GM23248 (cell line): ENCODE measurements at regions not wholly inside any gene's neighbourhood (a gene's known extent, or its start where the extent isn't known, plus 50 kb on each side); places are given as distances from the start of the nearest gene placed in this dataset.

Source experiments
- DNase-seq: peaks from one replicate; pipeline ENCODE4 v3.0.0-alpha.2; 2015
- H2AFZ ChIP-seq: fragments of 200-600 bp; sonication (generic); 2 replicates; pipeline ENCODE4 v1.6.1; 2016; ENCODE audit warnings: antibody characterized with exemption
- H3F3A ChIP-seq: fragments of 200-600 bp; sonication (generic); 2 replicates; pipeline ENCODE4 v1.6.1; 2016; ENCODE audit warnings: mild to moderate bottlenecking, antibody characterized with exemption, mixed run types; ENCODE audit not compliant: insufficient read depth
- H3K27ac ChIP-seq: fragments of 200-600 bp; sonication (generic); 2 replicates; pipeline ENCODE4 v1.5.1; 2016; ENCODE audit warnings: mild to moderate bottlenecking
- H3K27me3 ChIP-seq: fragments of 200-600 bp; sonication (generic); replicated peaks from 2 replicates; pipeline ENCODE4 v1.6.1; 2016; ENCODE audit warnings: mild to moderate bottlenecking; ENCODE audit not compliant: insufficient read depth
- H3K36me3 ChIP-seq: fragments of 200-600 bp; sonication (generic); 2 replicates; pipeline ENCODE4 v1.6.1; 2016; ENCODE audit warnings: low read depth, mild to moderate bottlenecking
- H3K4me1 ChIP-seq: fragments of 200-600 bp; sonication (generic); 2 replicates; pipeline ENCODE4 v1.6.1; 2016; ENCODE audit warnings: mild to moderate bottlenecking; ENCODE audit not compliant: insufficient read depth
- H3K4me2 ChIP-seq: fragments of 200-600 bp; sonication (generic); one replicate; pipeline ENCODE4 v1.6.1; 2016; ENCODE audit warnings: mild to moderate bottlenecking; ENCODE audit not compliant: unreplicated experiment
- H3K4me3 ChIP-seq: fragments of 200-600 bp; sonication (generic); 2 replicates; pipeline ENCODE4 v1.5.1; 2016; ENCODE audit warnings: mild to moderate bottlenecking
- H3K79me2 ChIP-seq: fragments of 200-600 bp; sonication (generic); 2 replicates; pipeline ENCODE4 v1.6.1; 2016; ENCODE audit warnings: mild to moderate bottlenecking; ENCODE audit not compliant: insufficient read depth
- H3K9ac ChIP-seq: fragments of 200-600 bp; sonication (generic); 2 replicates; pipeline ENCODE4 v1.6.1; 2016; ENCODE audit warnings: mild to moderate bottlenecking
- H3K9me2 ChIP-seq: fragments of 200-600 bp; sonication (generic); 2 replicates; pipeline ENCODE4 v1.6.1; 2016; ENCODE audit warnings: mixed run types, mild to moderate bottlenecking, moderate library complexity; ENCODE audit not compliant: insufficient read depth
- H3K9me3 ChIP-seq: fragments of 200-600 bp; sonication (generic); one replicate; pipeline ENCODE4 v1.6.1; 2017; ENCODE audit warnings: low read depth
- H4K20me1 ChIP-seq: fragments of 200-600 bp; sonication (generic); 2 replicates; pipeline ENCODE4 v1.6.0; 2016; ENCODE audit not compliant: insufficient read depth
- EZH2 ChIP-seq: fragments of 200-600 bp; sonication (generic); IDR thresholded peaks from 2 replicates; pipeline ENCODE4 v1.6.1; 2018; ENCODE audit warnings: antibody characterized with exemption, mild to moderate bottlenecking; ENCODE audit not compliant: insufficient read depth, poor library complexity, severe bottlenecking
- EZH2phosphoT487 ChIP-seq: fragments of 200-600 bp; sonication (generic); IDR thresholded peaks from 2 replicates; pipeline ENCODE4 v1.6.1; 2018; ENCODE audit warnings: antibody characterized with exemption, moderate library complexity, mild to moderate bottlenecking, low read depth; ENCODE audit not compliant: insufficient read depth
- WGBS, 2 experiments: methylation state at CpG; one replicate each; pipeline ENCODE4 v1.1.6; 2015 to 2017; ENCODE audit warnings: low lambda C conversion rate in 2 of 2, low coverage in 1 of 2; ENCODE audit errors: missing lambda C conversion rate in 2 of 2; 5-methylcytosine and 5-hydroxymethylcytosine counted together
- in situ Hi-C: fragments of 300-500 bp; cut with MboI; formaldehyde crosslinking; loops from 2 replicates; pipeline ENCODE4 v1.15.0; 2020

DNA sequence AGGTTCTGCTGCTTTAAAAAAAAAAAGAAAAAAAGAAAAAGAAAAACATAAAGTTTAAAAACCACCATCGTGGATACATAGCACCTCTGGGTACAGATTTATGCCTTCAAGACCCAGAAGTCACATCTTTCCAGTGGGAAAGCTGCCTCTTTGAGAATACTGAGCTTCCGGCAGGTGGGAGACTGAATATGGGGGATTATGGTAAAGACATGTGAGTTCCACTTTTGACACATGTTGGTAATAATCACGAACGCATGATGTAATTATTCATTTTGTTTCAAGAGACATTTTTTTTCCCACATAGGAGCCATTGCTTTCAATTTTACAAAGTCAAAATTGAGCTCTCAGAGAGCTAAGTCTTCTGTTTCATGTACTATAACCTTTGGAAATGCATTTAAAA is 229.7 kb upstream of the CDH5 start:
- Histone ChIP-seq H3K79me2 (no peaks in the 10 kb centered on the region), H3K4me1 (peaks cover 7% of the 10 kb centered on the region), H3K9ac (no peak overlapping the region), H3K4me3 (no peak overlapping the region), H3F3A (peaks cover 6% of the 10 kb centered on the region), H2AFZ (no peak overlapping the region), H3K27me3 (no peaks in the 10 kb centered on the region), H3K9me3 (no peaks in the 10 kb centered on the region), H3K36me3 (no peaks in the 10 kb centered on the region), H3K4me2 (no peak overlapping the region), H3K27ac (no peak overlapping the region), H4K20me1 (no peaks in the 10 kb centered on the region), H3K9me2 (no peaks in the 10 kb centered on the region)
- no peak for DNase-seq
- in situ Hi-C loops, result no loop called here
- 86 to 93% methylated on average over 4 of the region's 4 CpGs for WGBS, 2 experiments
- TF ChIP-seq EZH2phosphoT487 (no peak), EZH2 (no peak)

DNA sequence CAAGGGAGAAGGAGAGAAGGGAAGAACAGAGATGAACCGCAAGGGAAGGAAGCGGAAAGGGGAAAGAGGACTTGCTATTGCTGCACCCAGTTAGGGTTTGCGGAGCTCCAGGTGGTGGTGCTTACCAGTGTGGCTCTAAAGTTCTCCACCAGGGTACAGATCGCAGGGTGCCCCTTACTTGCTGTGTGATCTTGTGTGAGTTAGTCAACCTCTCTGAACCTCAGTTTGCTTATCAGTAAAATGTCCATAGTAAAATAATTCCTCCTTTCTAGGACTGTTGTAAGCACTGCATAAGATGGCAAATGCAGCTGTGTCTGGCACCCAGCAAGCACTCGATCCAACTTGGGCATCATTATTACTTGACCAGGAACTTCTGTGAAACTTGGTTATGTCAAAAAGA is 230.7 kb upstream of the CDH5 start:
- no peaks in the 10 kb centered on the region for H3K27me3 ChIP-seq
- peaks cover 14% of the 10 kb centered on the region for H3F3A ChIP-seq
- no peaks in the 10 kb centered on the region for H3K36me3 ChIP-seq
- H3K79me2 ChIP-seq, result no peaks in the 10 kb centered on the region
- no peak for DNase-seq
- H3K9ac ChIP-seq, result no peak overlapping the region
- H3K4me2 ChIP-seq, result no peak overlapping the region
- no peak overlapping the region for H2AFZ ChIP-seq
- 86 to 93% methylated on average over 5 of the region's 5 CpGs for WGBS, 2 experiments
- no peak for TF ChIP-seq EZH2
- no peak for TF ChIP-seq EZH2phosphoT487
- no peaks in the 10 kb centered on the region for H3K9me2 ChIP-seq
- H3K27ac ChIP-seq, result no peak overlapping the region
- in situ Hi-C loops, result no loop called here
- no peaks in the 10 kb centered on the region for H4K20me1 ChIP-seq
- H3K9me3 ChIP-seq, result no peaks in the 10 kb centered on the region
- peaks cover 17% of the 10 kb centered on the region for H3K4me1 ChIP-seq
- no peak overlapping the region for H3K4me3 ChIP-seq

DNA sequence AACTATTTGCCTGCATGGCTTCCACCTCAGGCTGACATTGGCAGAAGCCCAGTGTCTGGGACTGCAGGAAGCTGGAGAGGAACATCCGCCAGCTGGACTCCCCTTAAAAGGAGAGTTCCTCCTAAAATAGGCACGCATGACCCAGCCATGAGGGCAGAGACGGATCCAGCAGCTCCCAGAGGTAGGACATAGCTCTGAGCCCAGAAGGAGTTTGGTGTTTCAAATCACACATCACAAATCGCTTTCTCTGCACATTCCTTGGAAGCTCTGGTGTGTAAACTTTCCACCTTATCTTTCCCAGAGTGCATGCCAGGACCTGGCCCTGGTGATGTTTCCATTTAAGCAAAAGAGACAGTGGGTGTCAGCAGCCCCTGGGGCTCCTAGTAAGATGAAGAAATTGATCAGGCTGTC is 231.1 kb upstream of the CDH5 start:
- H2AFZ ChIP-seq, result no peak overlapping the region
- 83 to 92% methylated on average over 4 of the region's 4 CpGs for WGBS, 2 experiments
- H3K9me2 ChIP-seq, result no peaks in the 10 kb centered on the region
- no peak overlapping the region for H3K9ac ChIP-seq
- no peaks in the 10 kb centered on the region for H3K9me3 ChIP-seq
- no peak for DNase-seq
- no peak overlapping the region for H3K4me3 ChIP-seq
- H3K79me2 ChIP-seq, result no peaks in the 10 kb centered on the region
- H3K36me3 ChIP-seq, result no peaks in the 10 kb centered on the region
- H3K4me1 ChIP-seq, result peaks cover 21% of the 10 kb centered on the region
- no peaks in the 10 kb centered on the region for H4K20me1 ChIP-seq
- in situ Hi-C loops, result no loop called here
- no peaks in the 10 kb centered on the region for H3K27me3 ChIP-seq
- H3K27ac ChIP-seq, result no peak overlapping the region
- peaks cover 14% of the 10 kb centered on the region for H3F3A ChIP-seq
- no peak overlapping the region for H3K4me2 ChIP-seq
- TF ChIP-seq EZH2phosphoT487 (no peak), EZH2 (no peak)

DNA sequence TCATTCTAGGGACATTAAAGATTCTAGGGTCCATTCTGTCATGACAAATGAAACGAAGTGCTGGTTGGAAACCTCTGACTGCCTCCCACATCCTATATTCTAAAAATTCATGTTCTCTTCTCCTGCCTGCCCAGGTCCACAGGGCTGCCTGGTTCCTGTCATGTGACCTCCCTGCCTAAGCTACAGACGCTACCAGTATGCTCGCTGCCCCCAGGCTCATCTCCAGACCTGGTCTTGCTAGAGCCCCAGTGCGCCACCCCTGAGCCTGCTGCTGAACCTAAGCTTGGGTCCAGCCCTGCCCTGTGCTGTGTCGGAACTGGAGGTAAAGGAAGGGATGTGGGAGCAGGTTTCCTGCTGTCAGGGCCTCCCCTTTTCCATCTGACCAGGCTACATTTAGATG is 231.6 kb upstream of the CDH5 start:
- Histone ChIP-seq H3K79me2 (no peaks in the 10 kb centered on the region), H3K9me2 (no peaks in the 10 kb centered on the region), H3K27me3 (no peaks in the 10 kb centered on the region), H3F3A (peaks cover 20% of the 10 kb centered on the region), H3K4me2 (no peak overlapping the region), H2AFZ (no peak overlapping the region), H3K9ac (no peak overlapping the region), H3K9me3 (no peaks in the 10 kb centered on the region), H4K20me1 (no peaks in the 10 kb centered on the region), H3K27ac (no peak overlapping the region), H3K36me3 (no peaks in the 10 kb centered on the region), H3K4me1 (peaks cover 26% of the 10 kb centered on the region), H3K4me3 (no peak overlapping the region)
- no peak for TF ChIP-seq EZH2phosphoT487
- TF ChIP-seq EZH2, result no peak
- in situ Hi-C loops, result no loop called here
- DNase-seq, result no peak
- WGBS, 2 experiments, result 91 to 92% methylated on average over 5 of the region's 5 CpGs
